ENCODE measurements at regions not wholly inside any gene's neighbourhood (a gene's known extent, or its start where the extent isn't known, plus 50 kb on each side); places are given as distances from the start of the nearest gene placed in this dataset.
"Not testable (repeated sequence)": the region's sequence is repeated elsewhere in the genome, so short reads cannot be mapped to it uniquely, and the experiment has no call there.

GRCh38 chr6:9801249-9801754 lies 613.6 kb downstream of the TFAP2A start:
- intact Hi-C loops (cut with micrococcal nuclease) = no loop called here

GRCh38 chr6:9799582-9799981 lies 615.3 kb downstream of the TFAP2A start:
- Mint-ChIP-seq H3K4me1 (ENCODE audit: low read depth) (no peaks in the 10 kb centered on the region), H3K36me3 (ENCODE audit: low read depth) (no peaks in the 10 kb centered on the region), H3K27ac (no peak overlapping the region), H3K9me3 (peaks cover 27% of the 10 kb centered on the region), H3K27me3 (no peaks in the 10 kb centered on the region), H3K4me3 (no peak overlapping the region)
- intact Hi-C loops (cut with micrococcal nuclease) = no loop called here

More at GRCh38 chr6:9801249-9801754, 613.6 kb downstream of the TFAP2A start:
- H3K36me3 Mint-ChIP-seq (ENCODE audit: low read depth) = no peaks in the 10 kb centered on the region
- no peak overlapping the region for H3K4me3 Mint-ChIP-seq
- peaks cover 34% of the 10 kb centered on the region for H3K9me3 Mint-ChIP-seq
- no peak overlapping the region for H3K27ac Mint-ChIP-seq
- no peaks in the 10 kb centered on the region for H3K4me1 Mint-ChIP-seq (ENCODE audit: low read depth)
- no peaks in the 10 kb centered on the region for H3K27me3 Mint-ChIP-seq

GRCh38 chr6:9796827-9797226 lies 618.0 kb downstream of the TFAP2A start:
- intact Hi-C loops (cut with micrococcal nuclease) = no loop called here
- Mint-ChIP-seq H3K9me3 (peaks cover 17% of the 10 kb centered on the region), H3K27me3 (no peaks in the 10 kb centered on the region), H3K4me3 (no peak overlapping the region), H3K36me3 (ENCODE audit: low read depth) (no peaks in the 10 kb centered on the region), H3K4me1 (ENCODE audit: low read depth) (no peaks in the 10 kb centered on the region), H3K27ac (no peak overlapping the region)

DNA sequence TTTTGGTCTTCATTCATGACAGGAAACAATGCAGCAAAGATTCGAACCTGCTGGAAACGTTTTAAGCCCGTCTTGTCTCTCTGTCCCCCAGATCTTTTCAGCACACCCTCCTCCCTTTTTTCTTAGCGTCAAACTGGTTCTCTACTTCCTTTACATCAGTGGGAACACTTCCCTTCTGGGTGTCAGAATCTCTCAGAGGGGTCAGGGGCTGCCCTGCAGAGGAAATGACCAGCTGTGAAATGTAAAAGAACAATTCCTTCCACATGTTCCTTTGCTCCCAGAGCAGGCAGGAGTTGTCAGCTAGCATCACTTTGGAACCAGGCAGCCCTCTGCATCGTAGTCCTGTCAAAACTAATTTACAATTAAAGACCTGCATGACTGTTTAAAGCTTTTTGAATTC lies 619.0 kb downstream of the TFAP2A start:
- H3K27ac Mint-ChIP-seq = no peak overlapping the region
- no peaks in the 10 kb centered on the region for H3K27me3 Mint-ChIP-seq
- intact Hi-C loops (cut with micrococcal nuclease) = no loop called here
- no peak overlapping the region for H3K4me3 Mint-ChIP-seq
- no peaks in the 10 kb centered on the region for H3K4me1 Mint-ChIP-seq (ENCODE audit: low read depth)
- no peaks in the 10 kb centered on the region for H3K36me3 Mint-ChIP-seq (ENCODE audit: low read depth)
- peaks cover 17% of the 10 kb centered on the region for H3K9me3 Mint-ChIP-seq

GRCh38 chr6:9789201-9789600 lies 625.7 kb downstream of the TFAP2A start:
- Mint-ChIP-seq H3K36me3 (ENCODE audit: low read depth) (no peaks in the 10 kb centered on the region), H3K27me3 (no peaks in the 10 kb centered on the region), H3K4me3 (no peak overlapping the region), H3K9me3 (peaks cover 13% of the 10 kb centered on the region), H3K27ac (no peak overlapping the region), H3K4me1 (ENCODE audit: low read depth) (no peaks in the 10 kb centered on the region)
- intact Hi-C loops (cut with micrococcal nuclease) = no loop called here

- Mint-ChIP-seq H3K4me1 (ENCODE audit: low read depth) (no peaks in the 10 kb centered on the region), H3K4me3 (no peak overlapping the region), H3K27ac (no peak overlapping the region), H3K9me3 (peaks cover 8% of the 10 kb centered on the region), H3K36me3 (ENCODE audit: low read depth) (no peaks in the 10 kb centered on the region), H3K27me3 (no peaks in the 10 kb centered on the region)
- intact Hi-C loops (cut with micrococcal nuclease) = no loop called here
Observed at GRCh38 chr6:9784786-9785185, 630.1 kb downstream of the TFAP2A start.

DNA sequence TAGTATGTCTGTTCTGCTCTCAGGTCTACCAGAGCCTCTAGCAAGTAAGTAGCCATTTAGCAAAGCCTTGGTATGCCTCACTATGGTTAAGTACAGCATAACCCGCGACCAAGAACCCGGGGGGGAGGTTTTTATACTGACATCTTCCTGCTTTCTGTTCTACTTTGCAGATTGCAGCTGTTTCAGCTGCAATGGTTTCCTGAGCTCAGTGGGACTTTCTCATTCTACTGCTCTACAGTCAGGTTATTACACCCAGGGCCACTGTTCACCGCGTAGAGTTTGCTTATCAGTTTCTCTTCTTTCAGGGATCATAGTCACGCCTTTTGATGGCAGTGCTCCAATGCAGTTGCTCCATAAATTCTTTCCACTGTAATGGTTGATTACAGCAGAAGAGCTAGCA lies 631.3 kb downstream of the TFAP2A start:
- no peaks in the 10 kb centered on the region for H3K27me3 Mint-ChIP-seq
- intact Hi-C loops (cut with micrococcal nuclease) = no loop called here
- H3K4me3 Mint-ChIP-seq = no peak overlapping the region
- H3K4me1 Mint-ChIP-seq (ENCODE audit: low read depth) = no peaks in the 10 kb centered on the region
- H3K9me3 Mint-ChIP-seq = no peaks in the 10 kb centered on the region
- H3K27ac Mint-ChIP-seq = no peak overlapping the region
- no peaks in the 10 kb centered on the region for H3K36me3 Mint-ChIP-seq (ENCODE audit: low read depth)

GRCh38 chr6:9766240-9766915 lies 648.5 kb downstream of the TFAP2A start:
- H3K9me3 Mint-ChIP-seq = peaks cover 29% of the 10 kb centered on the region
- intact Hi-C loops (cut with micrococcal nuclease) = no loop called here
- H3K36me3 Mint-ChIP-seq (ENCODE audit: low read depth) = no peaks in the 10 kb centered on the region
- H3K27ac Mint-ChIP-seq = no peak overlapping the region
- no peak overlapping the region for H3K4me3 Mint-ChIP-seq
- H3K4me1 Mint-ChIP-seq (ENCODE audit: low read depth) = no peaks in the 10 kb centered on the region
- H3K27me3 Mint-ChIP-seq = no peaks in the 10 kb centered on the region

GRCh38 chr6:9761220-9761619 lies 653.7 kb downstream of the TFAP2A start:
- Mint-ChIP-seq H3K4me1 (ENCODE audit: low read depth) (no peaks in the 10 kb centered on the region), H3K36me3 (ENCODE audit: low read depth) (no peaks in the 10 kb centered on the region), H3K27me3 (no peaks in the 10 kb centered on the region), H3K4me3 (no peak overlapping the region), H3K9me3 (peaks cover 9% of the 10 kb centered on the region), H3K27ac (no peak overlapping the region)
- intact Hi-C loops (cut with micrococcal nuclease) = no loop called here

- Mint-ChIP-seq H3K9me3 (peaks cover 8% of the 10 kb centered on the region), H3K27ac (no peak overlapping the region), H3K4me1 (ENCODE audit: low read depth) (no peaks in the 10 kb centered on the region), H3K4me3 (no peak overlapping the region), H3K27me3 (no peaks in the 10 kb centered on the region), H3K36me3 (ENCODE audit: low read depth) (no peaks in the 10 kb centered on the region)
- intact Hi-C loops (cut with micrococcal nuclease) = no loop called here
Observed at GRCh38 chr6:9754515-9754914, 660.4 kb downstream of the TFAP2A start.

DNA sequence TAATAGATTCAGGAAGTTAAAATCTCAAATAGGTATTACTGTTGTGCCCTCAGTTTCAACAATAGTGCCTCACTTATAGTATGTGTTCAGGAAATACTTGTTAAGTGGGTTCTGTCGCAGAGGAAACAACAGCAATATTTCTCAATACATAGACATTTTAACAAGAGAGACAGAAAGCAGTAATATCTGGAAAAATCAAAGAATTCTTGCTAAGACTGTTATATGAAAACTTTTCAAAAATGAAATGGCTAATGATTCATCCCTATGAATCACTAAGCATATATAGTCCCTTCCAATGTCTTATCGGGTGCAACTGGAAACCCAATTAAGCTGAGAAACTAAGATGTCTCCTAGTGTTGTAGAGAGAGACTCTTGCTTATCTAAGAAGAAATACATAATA lies 668.9 kb downstream of the TFAP2A start:
- H3K36me3 Mint-ChIP-seq (ENCODE audit: low read depth) = no peaks in the 10 kb centered on the region
- intact Hi-C loops (cut with micrococcal nuclease) = no loop called here
- no peaks in the 10 kb centered on the region for H3K4me1 Mint-ChIP-seq (ENCODE audit: low read depth)
- H3K9me3 Mint-ChIP-seq = peaks cover under 1% of the 10 kb centered on the region
- H3K27me3 Mint-ChIP-seq = no peaks in the 10 kb centered on the region
- no peak overlapping the region for H3K4me3 Mint-ChIP-seq
- H3K27ac Mint-ChIP-seq = no peak overlapping the region

DNA sequence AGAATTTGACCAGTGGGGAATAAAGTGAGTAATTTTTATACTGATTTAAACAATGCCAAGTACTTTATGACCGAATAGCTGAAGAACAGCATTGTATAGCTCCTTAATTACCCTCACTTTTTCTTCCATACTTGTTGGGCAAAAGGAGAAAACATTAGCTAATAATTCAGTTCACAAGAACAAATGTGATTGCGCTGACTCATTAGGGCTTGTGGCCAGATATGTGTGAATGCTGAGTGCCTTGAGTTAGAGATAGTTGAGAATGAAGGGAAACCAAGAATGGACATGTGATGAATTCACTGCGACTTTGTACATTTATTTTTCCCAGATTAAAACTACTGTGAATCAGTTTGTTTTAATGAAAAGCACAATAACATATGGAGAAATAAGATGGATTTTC lies 669.4 kb downstream of the TFAP2A start:
- H3K27ac Mint-ChIP-seq = no peak overlapping the region
- H3K4me3 Mint-ChIP-seq = no peak overlapping the region
- H3K4me1 Mint-ChIP-seq (ENCODE audit: low read depth) = no peaks in the 10 kb centered on the region
- no peaks in the 10 kb centered on the region for H3K36me3 Mint-ChIP-seq (ENCODE audit: low read depth)
- no peaks in the 10 kb centered on the region for H3K27me3 Mint-ChIP-seq
- H3K9me3 Mint-ChIP-seq = peaks cover 5% of the 10 kb centered on the region
- intact Hi-C loops (cut with micrococcal nuclease) = no loop called here

DNA sequence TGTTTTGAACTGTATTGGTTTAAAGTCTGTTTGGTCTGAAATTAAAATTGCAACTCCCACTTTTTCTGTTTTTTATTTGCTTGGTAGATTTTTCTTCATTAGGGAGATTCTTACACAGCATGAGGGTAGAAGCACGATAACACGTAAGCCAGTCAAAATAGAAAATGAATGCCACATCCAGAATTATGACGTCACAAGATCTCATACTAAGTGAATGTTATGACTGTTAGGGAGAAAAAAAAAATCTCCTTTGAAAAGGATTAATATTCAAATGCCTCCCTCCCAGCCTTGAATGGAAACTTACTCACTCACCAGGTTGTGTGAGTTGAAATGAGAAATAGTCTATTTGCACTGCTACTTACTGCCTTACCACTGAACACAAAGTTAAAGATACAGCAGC lies 670.8 kb downstream of the TFAP2A start:
- H3K4me1 Mint-ChIP-seq (ENCODE audit: low read depth) = no peaks in the 10 kb centered on the region
- no peak overlapping the region for H3K4me3 Mint-ChIP-seq
- H3K36me3 Mint-ChIP-seq (ENCODE audit: low read depth) = no peaks in the 10 kb centered on the region
- H3K9me3 Mint-ChIP-seq = peaks cover 5% of the 10 kb centered on the region
- H3K27me3 Mint-ChIP-seq = no peaks in the 10 kb centered on the region
- H3K27ac Mint-ChIP-seq = no peak overlapping the region
- intact Hi-C loops (cut with micrococcal nuclease) = no loop called here

GRCh38 chr6:9732056-9732455 lies 682.8 kb downstream of the TFAP2A start:
- H3K4me1 Mint-ChIP-seq (ENCODE audit: low read depth) = no peaks in the 10 kb centered on the region
- no peak overlapping the region for H3K27ac Mint-ChIP-seq
- no peak overlapping the region for H3K4me3 Mint-ChIP-seq
- intact Hi-C loops (cut with micrococcal nuclease) = no loop called here
- peaks cover 26% of the 10 kb centered on the region for H3K9me3 Mint-ChIP-seq
- no peaks in the 10 kb centered on the region for H3K27me3 Mint-ChIP-seq
- no peaks in the 10 kb centered on the region for H3K36me3 Mint-ChIP-seq (ENCODE audit: low read depth)

GRCh38 chr6:9725776-9726175 lies 689.1 kb downstream of the TFAP2A start:
- peaks cover 60% of the 10 kb centered on the region for H3K9me3 Mint-ChIP-seq
- H3K27ac Mint-ChIP-seq; H3K4me1 Mint-ChIP-seq (ENCODE audit: low read depth); H3K4me3 Mint-ChIP-seq; H3K36me3 Mint-ChIP-seq (ENCODE audit: low read depth); intact Hi-C loops (cut with micrococcal nuclease); H3K27me3 Mint-ChIP-seq: not testable (repeated sequence)
